GM19463 (cell line): ENCODE measurements at regions not wholly inside any gene's neighbourhood (a gene's known extent, or its start where the extent isn't known, plus 50 kb on each side); places are given as distances from the start of the nearest gene placed in this dataset.
A peak's percentile ranks its signal among the peaks of the same experiment; 100 is the strongest.

Experiments used
- ATAC-seq: cut with Tn5 transposase; IDR thresholded peaks from one replicate; pipeline ENCODE4 v1.9.1; 2021; ENCODE audit warnings: mild to moderate bottlenecking, moderate library complexity; ENCODE audit not compliant: unreplicated experiment

GRCh38 chr4:17339376-17339775, 172.5 kb downstream of the QDPR start:
- ATAC-seq, result no peak

- ATAC-seq, result no peak
These were observed 174.9 kb downstream of the QDPR start for GRCh38 chr4:17336986-17337385.

- ATAC-seq, result peak; percentile 94
These were observed 175.3 kb downstream of the QDPR start for GRCh38 chr4:17336524-17336961.

- ATAC-seq, result no peak
These were observed 175.8 kb downstream of the QDPR start for GRCh38 chr4:17336069-17336468.

GRCh38 chr4:17335371-17335770, 176.5 kb downstream of the QDPR start:
- ATAC-seq, result no peak

GRCh38 chr4:17332478-17332877, 179.4 kb downstream of the QDPR start:
- ATAC-seq, result no peak

GRCh38 chr4:17329046-17329445, 182.8 kb downstream of the QDPR start:
- ATAC-seq, result no peak

GRCh38 chr4:17328141-17328815, 183.6 kb downstream of the QDPR start:
- ATAC-seq, result no peak

- no peak for ATAC-seq
These were observed 184.3 kb downstream of the QDPR start for GRCh38 chr4:17327591-17327990.

GRCh38 chr4:17326756-17327155, 185.1 kb downstream of the QDPR start:
- no peak for ATAC-seq

- ATAC-seq, result no peak
These were observed 186.8 kb downstream of the QDPR start for GRCh38 chr4:17325098-17325497.

GRCh38 chr4:17324386-17324830, 187.5 kb downstream of the QDPR start:
- ATAC-seq, result no peak

GRCh38 chr4:17323554-17324385, 188.1 kb downstream of the QDPR start:
- ATAC-seq, result no peak

GRCh38 chr4:17322514-17322913, 189.4 kb downstream of the QDPR start:
- no peak for ATAC-seq

GRCh38 chr4:17320046-17320445, 191.8 kb downstream of the QDPR start:
- no peak for ATAC-seq

- ATAC-seq, result no peak
These were observed 194.4 kb downstream of the QDPR start for GRCh38 chr4:17317526-17317925.

- no peak for ATAC-seq
These were observed 195.3 kb downstream of the QDPR start for GRCh38 chr4:17316566-17316965.

GRCh38 chr4:17315459-17315858, 196.4 kb downstream of the QDPR start:
- no peak for ATAC-seq

- no peak for ATAC-seq
These were observed 198.7 kb downstream of the QDPR start for GRCh38 chr4:17313194-17313593.

- ATAC-seq, result peak; percentile 88
These were observed 201.6 kb downstream of the QDPR start for GRCh38 chr4:17310269-17310652.

- no peak for ATAC-seq
These were observed 202.2 kb downstream of the QDPR start for GRCh38 chr4:17309567-17310268.

GRCh38 chr4:17301869-17302268, 210.0 kb downstream of the QDPR start:
- no peak for ATAC-seq
